WTC11 (cell line): ENCODE measurements at regions not wholly inside any gene's neighbourhood (a gene's known extent, or its start where the extent isn't known, plus 50 kb on each side); places are given as distances from the start of the nearest gene placed in this dataset.

Experiments
- ATAC-seq: fragments of 200-7000 bp; cut with Tn5 transposase; 2 replicates; pipeline ENCODE4 v1.10.0; 2021; ENCODE audit warnings: mild to moderate bottlenecking, moderate library complexity
- CTCF ChIA-PET: fragments of 300-600 bp; sonication (Branson Sonifier 250); formaldehyde crosslinking; loops from one replicate; lab custom pipeline; 2021; ENCODE audit warnings: antibody characterized with exemption; lab: Charles Lee
- POLR2A ChIA-PET: fragments of 350-600 bp; sonication (Branson Sonifier 250); formaldehyde crosslinking; loops from one replicate; lab custom pipeline; 2021; ENCODE audit warnings: antibody characterized with exemption; lab: Charles Lee
- DNase-seq: peaks from one replicate; pipeline ENCODE4 v3.0.0; 2021; ENCODE audit warnings: low spot score
- H3K27ac Mint-ChIP-seq: 2 replicates; pipeline ENCODE4 v1.8.0; 2021; ENCODE audit warnings: mixed read lengths
- H3K27me3 Mint-ChIP-seq: 2 replicates; pipeline ENCODE4 v1.8.0; 2021; ENCODE audit warnings: low read depth, mild to moderate bottlenecking, moderate library complexity, mixed read lengths
- H3K36me3 Mint-ChIP-seq: 2 replicates; pipeline ENCODE4 v1.8.0; 2021; ENCODE audit warnings: mixed read lengths
- H3K4me1 Mint-ChIP-seq: 2 replicates; pipeline ENCODE4 v1.8.0; 2022; ENCODE audit warnings: mixed read lengths
- H3K4me3 Mint-ChIP-seq: 2 replicates; pipeline ENCODE4 v1.8.0; 2021; ENCODE audit warnings: mild to moderate bottlenecking, moderate library complexity, mixed read lengths
- H3K9me3 Mint-ChIP-seq: 2 replicates; pipeline ENCODE4 v1.8.0; 2021; ENCODE audit warnings: mixed read lengths
- CBFB ChIP-seq: sonication (generic); formaldehyde crosslinking; IDR thresholded peaks from 2 replicates; pipeline ENCODE4 v1.8.1; 2022; ENCODE audit warnings: mild to moderate bottlenecking, low read depth, missing genetic modification reagents
- FOXK1 ChIP-seq: sonication (generic); formaldehyde crosslinking; IDR thresholded peaks from 2 replicates; pipeline ENCODE4 v1.8.0; 2022; ENCODE audit warnings: mild to moderate bottlenecking, moderate library complexity, missing genetic modification reagents
- STAT6 ChIP-seq: sonication (generic); formaldehyde crosslinking; conservative IDR thresholded peaks from 2 replicates; pipeline ENCODE4 v1.8.1; 2023; ENCODE audit warnings: mild to moderate bottlenecking, low read depth, missing genetic modification reagents, moderate library complexity
- TP53 ChIP-seq: sonication (generic); formaldehyde crosslinking; IDR thresholded peaks from 2 replicates; pipeline ENCODE4 v1.8.1; 2023; ENCODE audit warnings: mild to moderate bottlenecking, missing genetic modification reagents
- USF2 ChIP-seq: sonication (generic); formaldehyde crosslinking; IDR thresholded peaks from 2 replicates; pipeline ENCODE4 v1.8.1; 2023; ENCODE audit warnings: mild to moderate bottlenecking, missing genetic modification reagents, moderate library complexity
- ZNF219 ChIP-seq: sonication (generic); formaldehyde crosslinking; IDR thresholded peaks from 2 replicates; pipeline ENCODE4 v1.8.0; 2023; ENCODE audit warnings: missing genetic modification reagents, mild to moderate bottlenecking, borderline replicate concordance
- ZNF232 ChIP-seq: sonication (generic); formaldehyde crosslinking; IDR thresholded peaks from 2 replicates; pipeline ENCODE4 v1.8.0; 2022; ENCODE audit warnings: mild to moderate bottlenecking, missing genetic modification reagents
- ZNF512 ChIP-seq: sonication (generic); formaldehyde crosslinking; IDR thresholded peaks from 2 replicates; pipeline ENCODE4 v1.8.1; 2022; ENCODE audit warnings: missing genetic modification reagents, borderline replicate concordance
- TF ChIP-seq, protein P1 (sequence below): fragments of 250-450 bp; sonication (Bioruptor Pico); IDR thresholded peaks from 2 replicates; pipeline ENCODE4 v1.9.0; 2021; ENCODE audit warnings: mild to moderate bottlenecking, borderline replicate concordance
- TF ChIP-seq, protein P2 (sequence below): fragments of 200-600 bp; IDR thresholded peaks from 2 replicates; pipeline ENCODE4 v1.8.0; 2022; ENCODE audit warnings: antibody characterized with exemption
- TF ChIP-seq, protein P3 (sequence below): fragments of 250-450 bp; sonication (Bioruptor Pico); conservative IDR thresholded peaks from 2 replicates; pipeline ENCODE4 v1.9.0; 2021; ENCODE audit warnings: mild to moderate bottlenecking
- TF ChIP-seq, protein P4 (sequence below): sonication (generic); formaldehyde crosslinking; IDR thresholded peaks from 2 replicates; pipeline ENCODE4 v1.8.0; 2023; ENCODE audit warnings: missing genetic modification reagents, mild to moderate bottlenecking, borderline replicate concordance

- TF ChIP-seq, protein P1, sequence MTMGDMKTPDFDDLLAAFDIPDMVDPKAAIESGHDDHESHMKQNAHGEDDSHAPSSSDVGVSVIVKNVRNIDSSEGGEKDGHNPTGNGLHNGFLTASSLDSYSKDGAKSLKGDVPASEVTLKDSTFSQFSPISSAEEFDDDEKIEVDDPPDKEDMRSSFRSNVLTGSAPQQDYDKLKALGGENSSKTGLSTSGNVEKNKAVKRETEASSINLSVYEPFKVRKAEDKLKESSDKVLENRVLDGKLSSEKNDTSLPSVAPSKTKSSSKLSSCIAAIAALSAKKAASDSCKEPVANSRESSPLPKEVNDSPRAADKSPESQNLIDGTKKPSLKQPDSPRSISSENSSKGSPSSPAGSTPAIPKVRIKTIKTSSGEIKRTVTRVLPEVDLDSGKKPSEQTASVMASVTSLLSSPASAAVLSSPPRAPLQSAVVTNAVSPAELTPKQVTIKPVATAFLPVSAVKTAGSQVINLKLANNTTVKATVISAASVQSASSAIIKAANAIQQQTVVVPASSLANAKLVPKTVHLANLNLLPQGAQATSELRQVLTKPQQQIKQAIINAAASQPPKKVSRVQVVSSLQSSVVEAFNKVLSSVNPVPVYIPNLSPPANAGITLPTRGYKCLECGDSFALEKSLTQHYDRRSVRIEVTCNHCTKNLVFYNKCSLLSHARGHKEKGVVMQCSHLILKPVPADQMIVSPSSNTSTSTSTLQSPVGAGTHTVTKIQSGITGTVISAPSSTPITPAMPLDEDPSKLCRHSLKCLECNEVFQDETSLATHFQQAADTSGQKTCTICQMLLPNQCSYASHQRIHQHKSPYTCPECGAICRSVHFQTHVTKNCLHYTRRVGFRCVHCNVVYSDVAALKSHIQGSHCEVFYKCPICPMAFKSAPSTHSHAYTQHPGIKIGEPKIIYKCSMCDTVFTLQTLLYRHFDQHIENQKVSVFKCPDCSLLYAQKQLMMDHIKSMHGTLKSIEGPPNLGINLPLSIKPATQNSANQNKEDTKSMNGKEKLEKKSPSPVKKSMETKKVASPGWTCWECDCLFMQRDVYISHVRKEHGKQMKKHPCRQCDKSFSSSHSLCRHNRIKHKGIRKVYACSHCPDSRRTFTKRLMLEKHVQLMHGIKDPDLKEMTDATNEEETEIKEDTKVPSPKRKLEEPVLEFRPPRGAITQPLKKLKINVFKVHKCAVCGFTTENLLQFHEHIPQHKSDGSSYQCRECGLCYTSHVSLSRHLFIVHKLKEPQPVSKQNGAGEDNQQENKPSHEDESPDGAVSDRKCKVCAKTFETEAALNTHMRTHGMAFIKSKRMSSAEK: no peak
- no peak for TF ChIP-seq CBFB
Observed at GRCh38 chr5:103427326-103427725, 135.3 kb downstream of the NUDT12 start (continued).

GRCh38 chr5:103425686-103426454 is 136.7 kb downstream of the NUDT12 start:
- ChIA-PET CTCF (no interaction called here), POLR2A (no interaction called here)
- TF ChIP-seq ZNF219 (CRISPR knock-in tag): no peak
- TF ChIP-seq ZNF512 (CRISPR knock-in tag): no peak
- TF ChIP-seq USF2 (CRISPR knock-in tag): no peak
- TF ChIP-seq TP53: no peak
- no peak for TF ChIP-seq FOXK1
- no peak for TF ChIP-seq ZNF232 (CRISPR knock-in tag)
- TF ChIP-seq, protein P2, sequence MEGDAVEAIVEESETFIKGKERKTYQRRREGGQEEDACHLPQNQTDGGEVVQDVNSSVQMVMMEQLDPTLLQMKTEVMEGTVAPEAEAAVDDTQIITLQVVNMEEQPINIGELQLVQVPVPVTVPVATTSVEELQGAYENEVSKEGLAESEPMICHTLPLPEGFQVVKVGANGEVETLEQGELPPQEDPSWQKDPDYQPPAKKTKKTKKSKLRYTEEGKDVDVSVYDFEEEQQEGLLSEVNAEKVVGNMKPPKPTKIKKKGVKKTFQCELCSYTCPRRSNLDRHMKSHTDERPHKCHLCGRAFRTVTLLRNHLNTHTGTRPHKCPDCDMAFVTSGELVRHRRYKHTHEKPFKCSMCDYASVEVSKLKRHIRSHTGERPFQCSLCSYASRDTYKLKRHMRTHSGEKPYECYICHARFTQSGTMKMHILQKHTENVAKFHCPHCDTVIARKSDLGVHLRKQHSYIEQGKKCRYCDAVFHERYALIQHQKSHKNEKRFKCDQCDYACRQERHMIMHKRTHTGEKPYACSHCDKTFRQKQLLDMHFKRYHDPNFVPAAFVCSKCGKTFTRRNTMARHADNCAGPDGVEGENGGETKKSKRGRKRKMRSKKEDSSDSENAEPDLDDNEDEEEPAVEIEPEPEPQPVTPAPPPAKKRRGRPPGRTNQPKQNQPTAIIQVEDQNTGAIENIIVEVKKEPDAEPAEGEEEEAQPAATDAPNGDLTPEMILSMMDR: no peak
- no peak for TF ChIP-seq STAT6 (CRISPR knock-in tag)
- TF ChIP-seq, protein P3, sequence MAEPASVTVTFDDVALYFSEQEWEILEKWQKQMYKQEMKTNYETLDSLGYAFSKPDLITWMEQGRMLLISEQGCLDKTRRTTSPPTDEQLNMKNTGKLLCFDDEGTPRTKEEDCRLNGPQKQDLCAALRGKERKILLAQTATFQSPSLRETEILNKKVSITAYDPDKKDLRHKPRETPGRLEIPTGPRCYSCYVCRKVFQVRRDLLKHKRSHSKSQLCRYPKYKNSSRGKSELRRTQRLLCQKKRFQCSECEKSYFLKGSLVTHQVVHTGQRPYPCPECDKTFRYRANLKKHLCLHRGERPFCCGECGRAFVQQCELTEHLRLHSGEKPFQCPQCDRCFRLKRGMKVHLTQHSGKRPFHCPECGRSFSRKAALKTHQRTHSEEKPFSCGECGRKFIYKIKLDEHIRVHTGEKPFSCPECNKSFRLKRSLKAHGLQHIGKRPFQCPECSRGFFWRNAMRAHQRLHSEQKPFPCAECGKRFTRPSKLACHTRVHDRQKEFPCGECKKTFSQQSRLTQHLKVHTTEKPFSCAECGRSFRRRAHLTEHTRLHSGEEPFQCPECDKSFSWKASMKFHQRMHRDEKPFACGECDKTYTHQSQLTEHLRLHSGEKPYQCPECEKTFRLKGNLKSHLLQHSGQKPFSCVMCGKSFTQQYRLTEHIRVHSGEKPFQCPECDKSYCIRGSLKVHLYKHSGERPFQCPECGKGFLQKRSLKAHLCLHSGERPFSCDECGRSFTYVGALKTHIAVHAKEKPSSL (CRISPR knock-in tag): no peak
- TF ChIP-seq, protein P4, sequence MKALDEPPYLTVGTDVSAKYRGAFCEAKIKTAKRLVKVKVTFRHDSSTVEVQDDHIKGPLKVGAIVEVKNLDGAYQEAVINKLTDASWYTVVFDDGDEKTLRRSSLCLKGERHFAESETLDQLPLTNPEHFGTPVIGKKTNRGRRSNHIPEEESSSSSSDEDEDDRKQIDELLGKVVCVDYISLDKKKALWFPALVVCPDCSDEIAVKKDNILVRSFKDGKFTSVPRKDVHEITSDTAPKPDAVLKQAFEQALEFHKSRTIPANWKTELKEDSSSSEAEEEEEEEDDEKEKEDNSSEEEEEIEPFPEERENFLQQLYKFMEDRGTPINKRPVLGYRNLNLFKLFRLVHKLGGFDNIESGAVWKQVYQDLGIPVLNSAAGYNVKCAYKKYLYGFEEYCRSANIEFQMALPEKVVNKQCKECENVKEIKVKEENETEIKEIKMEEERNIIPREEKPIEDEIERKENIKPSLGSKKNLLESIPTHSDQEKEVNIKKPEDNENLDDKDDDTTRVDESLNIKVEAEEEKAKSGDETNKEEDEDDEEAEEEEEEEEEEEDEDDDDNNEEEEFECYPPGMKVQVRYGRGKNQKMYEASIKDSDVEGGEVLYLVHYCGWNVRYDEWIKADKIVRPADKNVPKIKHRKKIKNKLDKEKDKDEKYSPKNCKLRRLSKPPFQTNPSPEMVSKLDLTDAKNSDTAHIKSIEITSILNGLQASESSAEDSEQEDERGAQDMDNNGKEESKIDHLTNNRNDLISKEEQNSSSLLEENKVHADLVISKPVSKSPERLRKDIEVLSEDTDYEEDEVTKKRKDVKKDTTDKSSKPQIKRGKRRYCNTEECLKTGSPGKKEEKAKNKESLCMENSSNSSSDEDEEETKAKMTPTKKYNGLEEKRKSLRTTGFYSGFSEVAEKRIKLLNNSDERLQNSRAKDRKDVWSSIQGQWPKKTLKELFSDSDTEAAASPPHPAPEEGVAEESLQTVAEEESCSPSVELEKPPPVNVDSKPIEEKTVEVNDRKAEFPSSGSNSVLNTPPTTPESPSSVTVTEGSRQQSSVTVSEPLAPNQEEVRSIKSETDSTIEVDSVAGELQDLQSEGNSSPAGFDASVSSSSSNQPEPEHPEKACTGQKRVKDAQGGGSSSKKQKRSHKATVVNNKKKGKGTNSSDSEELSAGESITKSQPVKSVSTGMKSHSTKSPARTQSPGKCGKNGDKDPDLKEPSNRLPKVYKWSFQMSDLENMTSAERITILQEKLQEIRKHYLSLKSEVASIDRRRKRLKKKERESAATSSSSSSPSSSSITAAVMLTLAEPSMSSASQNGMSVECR (CRISPR knock-in tag): no peak
- H3K27me3 Mint-ChIP-seq: no peaks in the 10 kb centered on the region
- H3K27ac Mint-ChIP-seq: no peak overlapping the region
- H3K4me3 Mint-ChIP-seq: no peak overlapping the region
- no peaks in the 10 kb centered on the region for H3K36me3 Mint-ChIP-seq
- no peaks in the 10 kb centered on the region for H3K4me1 Mint-ChIP-seq
- ATAC-seq (no peak), DNase-seq (no peak)
- H3K9me3 Mint-ChIP-seq: no peaks in the 10 kb centered on the region
